Effector CD8-positive, alpha-beta T cell (primary cell): ENCODE measurements at regions not wholly inside any gene's neighbourhood (a gene's known extent, or its start where the extent isn't known, plus 50 kb on each side); places are given as distances from the start of the nearest gene placed in this dataset.

Experiments used
- DNase-seq: peaks from one replicate; lab custom pipeline; 2025; lab: John Stamatoyannopoulos, UW

- DNase-seq = no peak
Observed at GRCh38 chr3:9301091-9301490, 51.6 kb upstream of the SRGAP3 start.

GRCh38 chr3:9301798-9302197 lies 52.4 kb upstream of the SRGAP3 start:
- no peak for DNase-seq

GRCh38 chr3:9302425-9303181 lies 53.2 kb upstream of the SRGAP3 start:
- peak; percentile 57 for DNase-seq

GRCh38 chr3:9308298-9308990 lies 54.4 kb upstream of the THUMPD3 start:
- DNase-seq = no peak

GRCh38 chr3:9310043-9310442 lies 52.8 kb upstream of the THUMPD3 start:
- DNase-seq = no peak

- DNase-seq = no peak
Observed at GRCh38 chr3:9311228-9311627, 51.6 kb upstream of the THUMPD3 start.
